HFF-Myc (cell line): ENCODE measurements at regions not wholly inside any gene's neighbourhood (a gene's known extent, or its start where the extent isn't known, plus 50 kb on each side); places are given as distances from the start of the nearest gene placed in this dataset.

Experiments
- DNase-seq: peaks from one replicate; pipeline ENCODE4 v3.0.0-alpha.2; 2011; ENCODE audit warnings: low read depth; ENCODE audit errors: extremely low read depth
- H3K4me3 ChIP-seq: replicated peaks from 2 replicates; pipeline ENCODE4 v1.5.1; 2011; ENCODE audit warnings: low read depth, mild to moderate bottlenecking, control low read depth, low read length
- TF ChIP-seq, protein P1 (sequence below): IDR thresholded peaks from 2 replicates; pipeline ENCODE4 v1.5.1; 2012; ENCODE audit warnings: mild to moderate bottlenecking, low read depth, low read length, control low read depth; ENCODE audit errors: missing control alignments

DNA sequence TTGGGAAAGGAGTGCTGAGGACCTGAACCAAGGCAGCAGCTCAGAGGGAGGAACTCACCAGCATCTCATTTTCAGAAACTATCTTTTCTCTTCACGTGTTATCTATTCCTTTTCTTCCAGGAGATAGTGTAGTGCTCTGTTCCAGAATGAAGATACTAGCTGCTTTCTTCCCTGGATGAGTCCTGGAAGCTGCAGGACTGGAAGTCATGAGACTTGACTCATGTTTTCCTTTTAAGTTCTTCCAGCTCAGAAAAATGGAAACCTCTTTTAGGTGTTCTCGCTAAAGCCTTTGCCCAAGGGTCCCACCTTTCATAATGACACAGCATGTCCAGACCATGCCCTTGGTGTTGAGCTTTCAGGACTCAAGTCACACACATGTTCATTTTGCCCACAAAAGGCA is 106.7 kb downstream of the UNC5CL start:
- no peak overlapping the region for H3K4me3 ChIP-seq
- no peak for DNase-seq
- TF ChIP-seq, protein P1, sequence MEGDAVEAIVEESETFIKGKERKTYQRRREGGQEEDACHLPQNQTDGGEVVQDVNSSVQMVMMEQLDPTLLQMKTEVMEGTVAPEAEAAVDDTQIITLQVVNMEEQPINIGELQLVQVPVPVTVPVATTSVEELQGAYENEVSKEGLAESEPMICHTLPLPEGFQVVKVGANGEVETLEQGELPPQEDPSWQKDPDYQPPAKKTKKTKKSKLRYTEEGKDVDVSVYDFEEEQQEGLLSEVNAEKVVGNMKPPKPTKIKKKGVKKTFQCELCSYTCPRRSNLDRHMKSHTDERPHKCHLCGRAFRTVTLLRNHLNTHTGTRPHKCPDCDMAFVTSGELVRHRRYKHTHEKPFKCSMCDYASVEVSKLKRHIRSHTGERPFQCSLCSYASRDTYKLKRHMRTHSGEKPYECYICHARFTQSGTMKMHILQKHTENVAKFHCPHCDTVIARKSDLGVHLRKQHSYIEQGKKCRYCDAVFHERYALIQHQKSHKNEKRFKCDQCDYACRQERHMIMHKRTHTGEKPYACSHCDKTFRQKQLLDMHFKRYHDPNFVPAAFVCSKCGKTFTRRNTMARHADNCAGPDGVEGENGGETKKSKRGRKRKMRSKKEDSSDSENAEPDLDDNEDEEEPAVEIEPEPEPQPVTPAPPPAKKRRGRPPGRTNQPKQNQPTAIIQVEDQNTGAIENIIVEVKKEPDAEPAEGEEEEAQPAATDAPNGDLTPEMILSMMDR, result no peak

DNA sequence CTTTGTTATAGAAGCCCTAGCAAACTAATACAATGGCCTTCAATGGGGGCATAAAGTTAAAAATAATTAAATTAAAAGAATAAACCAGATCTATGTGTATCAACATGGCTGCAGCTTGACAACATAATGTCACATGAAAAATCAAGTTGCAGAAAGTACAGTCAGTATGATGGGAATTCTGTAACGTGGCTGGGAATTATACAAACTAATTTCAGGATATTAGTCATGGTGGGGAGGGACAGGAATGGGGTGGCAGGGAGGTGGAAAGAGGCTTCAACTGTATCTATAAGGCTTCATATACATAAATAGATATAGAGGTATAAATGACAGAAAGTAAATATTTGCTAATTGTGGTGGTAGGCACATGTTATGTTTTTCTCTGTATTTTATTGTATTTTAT is 107.1 kb downstream of the UNC5CL start:
- DNase-seq, result no peak
- TF ChIP-seq, protein P1, result no peak
- no peak overlapping the region for H3K4me3 ChIP-seq

DNA sequence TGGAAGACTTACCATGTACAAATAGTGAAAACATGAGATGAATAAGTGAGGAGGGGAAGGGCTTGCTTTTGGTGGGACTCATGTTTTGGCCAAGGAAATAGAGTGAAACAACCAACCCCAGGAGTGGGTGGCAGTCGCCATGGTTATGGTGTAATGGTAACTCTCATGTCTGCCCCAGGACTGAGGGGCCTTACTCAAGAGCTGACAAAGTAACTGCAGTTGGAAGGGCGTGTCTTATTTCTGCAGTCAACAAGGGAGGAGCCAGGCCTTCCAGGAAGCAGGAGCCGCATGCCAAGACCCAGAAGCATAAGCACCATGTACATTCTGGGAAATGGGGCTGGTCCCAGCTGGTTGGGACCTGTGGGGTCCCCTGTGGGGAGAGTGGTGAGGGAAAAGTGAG is 108.5 kb downstream of the UNC5CL start:
- no peak for DNase-seq
- no peak overlapping the region for H3K4me3 ChIP-seq
- TF ChIP-seq, protein P1, result no peak

- no peak for DNase-seq
- H3K4me3 ChIP-seq, result no peak overlapping the region
- TF ChIP-seq, protein P1, result no peak
These were observed 109.0 kb downstream of the UNC5CL start for GRCh38 chr6:40930045-40930444.

GRCh38 chr6:40929176-40929575 is 109.8 kb downstream of the UNC5CL start:
- H3K4me3 ChIP-seq, result no peak overlapping the region
- DNase-seq, result no peak
- TF ChIP-seq, protein P1, result no peak

- DNase-seq, result no peak
- H3K4me3 ChIP-seq, result no peak overlapping the region
- TF ChIP-seq, protein P1, result no peak
These were observed 110.3 kb downstream of the UNC5CL start for GRCh38 chr6:40928763-40929162.

GRCh38 chr6:40928307-40928706 is 110.7 kb downstream of the UNC5CL start:
- no peak overlapping the region for H3K4me3 ChIP-seq
- DNase-seq, result no peak
- TF ChIP-seq, protein P1, result no peak
